ENCODE measurements at regions not wholly inside any gene's neighbourhood (a gene's known extent, or its start where the extent isn't known, plus 50 kb on each side); places are given as distances from the start of the nearest gene placed in this dataset.

- WGBS, 2 donors = 79 to 81% methylated on average over 1 of the region's 1 CpG
- Histone ChIP-seq H3K27ac (no peak overlapping the region), H3K4me1 (no peaks in the 10 kb centered on the region), H3K9me3 (no peaks in the 10 kb centered on the region), H3K36me3 (replicated peaks in 1 of 2; ENCODE audit: insufficient read depth in 1 of 2, low read depth in 2 of 2) (no peaks in the 10 kb centered on the region), H3K27me3 (no peaks in the 10 kb centered on the region), H3K4me3 (no peak overlapping the region)
- no peak for TF ChIP-seq CTCF (IDR thresholded peaks at IDR 0.05)
- no peak for TF ChIP-seq POLR2A (IDR thresholded peaks at IDR 0.05)
- ATAC-seq (no peak), DNase-seq (no peak)
- intact Hi-C loops (cut with DNase I) = no loop called here
Measured at GRCh38 chr6:133754298-133754697, 134.6 kb upstream of the TCF21 start.

GRCh38 chr6:133756078-133756695 lies 132.7 kb upstream of the TCF21 start:
- whole genome bisulfite sequencing, 2 donors = 33 to 36% methylated on average over 3 of the region's 3 CpGs
- no peaks in the 10 kb centered on the region for H3K27me3 ChIP-seq
- no peak overlapping the region for H3K4me3 ChIP-seq
- no peaks in the 10 kb centered on the region for H3K9me3 ChIP-seq
- DNase-seq (no peak), ATAC-seq (no peak)
- H3K27ac ChIP-seq = no peak overlapping the region
- TF ChIP-seq CTCF (IDR thresholded peaks at IDR 0.05) (no peak), POLR2A (IDR thresholded peaks at IDR 0.05) (no peak)
- H3K4me1 ChIP-seq = no peaks in the 10 kb centered on the region
- intact Hi-C loops (cut with DNase I) = no loop called here
- no peaks in the 10 kb centered on the region for H3K36me3 ChIP-seq (replicated peaks in 1 of 2; ENCODE audit: insufficient read depth in 1 of 2, low read depth in 2 of 2)

GRCh38 chr6:133757335-133757734 lies 131.6 kb upstream of the TCF21 start:
- Histone ChIP-seq H3K9me3 (no peaks in the 10 kb centered on the region), H3K27me3 (no peaks in the 10 kb centered on the region), H3K36me3 (replicated peaks in 1 of 2; ENCODE audit: insufficient read depth in 1 of 2, low read depth in 2 of 2) (no peaks in the 10 kb centered on the region), H3K27ac (no peak overlapping the region), H3K4me3 (no peak overlapping the region), H3K4me1 (no peaks in the 10 kb centered on the region)
- TF ChIP-seq POLR2A (IDR thresholded peaks at IDR 0.05) (no peak), CTCF (IDR thresholded peaks at IDR 0.05) (no peak)
- no peak for DNase-seq
- 43 to 47% methylated on average over 2 of the region's 2 CpGs for WGBS, 2 donors
- intact Hi-C loops (cut with DNase I) = no loop called here
- no peak for ATAC-seq

- H3K27ac ChIP-seq = no peak overlapping the region
- ATAC-seq (no peak), DNase-seq (no peak)
- H3K4me1 ChIP-seq = no peaks in the 10 kb centered on the region
- WGBS, 2 donors = 29 to 30% methylated on average over 2 of the region's 2 CpGs
- TF ChIP-seq POLR2A (IDR thresholded peaks at IDR 0.05) (no peak), CTCF (IDR thresholded peaks at IDR 0.05) (no peak)
- intact Hi-C loops (cut with DNase I) = no loop called here
- H3K27me3 ChIP-seq = no peaks in the 10 kb centered on the region
- H3K4me3 ChIP-seq = no peak overlapping the region
- no peaks in the 10 kb centered on the region for H3K9me3 ChIP-seq
- H3K36me3 ChIP-seq (replicated peaks in 1 of 2; ENCODE audit: insufficient read depth in 1 of 2, low read depth in 2 of 2) = no peaks in the 10 kb centered on the region
Measured at GRCh38 chr6:133758815-133759335, 130.0 kb upstream of the TCF21 start.

GRCh38 chr6:133759524-133759923 lies 129.4 kb upstream of the TCF21 start:
- intact Hi-C loops (cut with DNase I) = no loop called here
- H3K27me3 ChIP-seq = no peaks in the 10 kb centered on the region
- TF ChIP-seq POLR2A (IDR thresholded peaks at IDR 0.05) (no peak), CTCF (IDR thresholded peaks at IDR 0.05) (no peak)
- no peaks in the 10 kb centered on the region for H3K36me3 ChIP-seq (replicated peaks in 1 of 2; ENCODE audit: insufficient read depth in 1 of 2, low read depth in 2 of 2)
- WGBS, 2 donors = 68 to 79% methylated on average over 7 of the region's 7 CpGs
- H3K27ac ChIP-seq = no peak overlapping the region
- no peak overlapping the region for H3K4me3 ChIP-seq
- no peak for DNase-seq
- H3K9me3 ChIP-seq = no peaks in the 10 kb centered on the region
- no peak for ATAC-seq
- no peaks in the 10 kb centered on the region for H3K4me1 ChIP-seq
